Keratinocyte (primary cell): ENCODE measurements at regions not wholly inside any gene's neighbourhood (a gene's known extent, or its start where the extent isn't known, plus 50 kb on each side); places are given as distances from the start of the nearest gene placed in this dataset.

Experiments
- DNase-seq: peaks from one replicate; pipeline ENCODE4 v3.0.0-alpha.2; 2011; ENCODE audit warnings: low read depth, missing footprints, low spot score
- FAIRE-seq: peaks from 2 replicates; lab custom pipeline; 2011; peaks lifted over from hg19 to GRCh38; lab: Jason Lieb, UNC
- H2AFZ ChIP-seq: 2 replicates; pipeline ENCODE4 v1.6.0; 2012; ENCODE audit warnings: low read length, control low read depth, inconsistent platforms; ENCODE audit not compliant: control insufficient read depth
- H3K27ac ChIP-seq: 2 replicates; pipeline ENCODE4 v1.5.1; 2011; ENCODE audit warnings: low read length; ENCODE audit not compliant: control insufficient read depth, insufficient read depth
- H3K27me3 ChIP-seq: 3 replicates; pipeline ENCODE4 v1.6.0; 2011; ENCODE audit warnings: low read length; ENCODE audit not compliant: control insufficient read depth, insufficient read depth; ENCODE audit errors: extremely low read depth
- H3K36me3 ChIP-seq, 2 experiments: 2 replicates in 1 of 2; 3 replicates in 1 of 2; pipeline ENCODE4 v1.5.1; 2011; ENCODE audit warnings: low read length in 2 of 2, mild to moderate bottlenecking in 1 of 2; ENCODE audit not compliant: control insufficient read depth in 2 of 2, insufficient read depth in 2 of 2; ENCODE audit errors: extremely low read depth in 1 of 2
- H3K4me1 ChIP-seq: 3 replicates; pipeline ENCODE4 v1.5.1; 2011; ENCODE audit warnings: low read length; ENCODE audit not compliant: control insufficient read depth, insufficient read depth; ENCODE audit errors: extremely low read depth
- H3K4me2 ChIP-seq: 3 replicates; pipeline ENCODE4 v1.6.0; 2011; ENCODE audit warnings: low read depth, low read length; ENCODE audit not compliant: control insufficient read depth, insufficient read depth; ENCODE audit errors: extremely low read depth
- H3K4me3 ChIP-seq, 3 experiments: fragments of 200-600 bp in 1 of 3; sonication (generic) in 1 of 3; 2 replicates in 2 of 3; 3 replicates in 1 of 3; pipeline ENCODE4 v1.5.1; 2011 to 2016; ENCODE audit warnings: low read length in 3 of 3, mild to moderate bottlenecking in 3 of 3, control low read depth in 2 of 3, inconsistent platforms in 1 of 3, low read depth in 1 of 3, mixed read lengths in 1 of 3, mixed run types in 1 of 3, moderate library complexity in 1 of 3; ENCODE audit not compliant: control insufficient read depth in 2 of 3, insufficient read depth in 2 of 3; ENCODE audit errors: extremely low read depth in 1 of 3
- H3K79me2 ChIP-seq: 2 replicates; pipeline ENCODE4 v1.6.0; 2012; ENCODE audit warnings: low read length; ENCODE audit not compliant: control insufficient read depth, insufficient read depth
- H3K9ac ChIP-seq: 3 replicates; pipeline ENCODE4 v1.6.0; 2011; ENCODE audit warnings: low read length; ENCODE audit not compliant: control insufficient read depth, insufficient read depth; ENCODE audit errors: extremely low read depth
- H3K9me1 ChIP-seq: 3 replicates; pipeline ENCODE4 v1.6.0; 2011; ENCODE audit warnings: low read length; ENCODE audit not compliant: control insufficient read depth, insufficient read depth; ENCODE audit errors: extremely low read depth
- H3K9me3 ChIP-seq: 2 replicates; pipeline ENCODE4 v1.5.1; 2012; ENCODE audit warnings: low read depth, low read length; ENCODE audit not compliant: control insufficient read depth
- H4K20me1 ChIP-seq: 3 replicates; pipeline ENCODE4 v1.6.0; 2011; ENCODE audit warnings: low read length; ENCODE audit not compliant: control insufficient read depth, insufficient read depth; ENCODE audit errors: extremely low read depth
- EZH2 ChIP-seq: IDR thresholded peaks from one replicate; pipeline ENCODE4 v1.6.1; 2012; ENCODE audit warnings: inconsistent platforms, mild to moderate bottlenecking, low read length, moderate library complexity
- dilution Hi-C: fragments of 300-500 bp; cut with MboI; formaldehyde crosslinking; loops from one replicate; pipeline ENCODE4 v1.7.0; 2020; ENCODE audit warnings: low sequenced_read_pairs; ENCODE audit not compliant: extremely low pct_ligation_motif_present
- TF ChIP-seq, protein P1 (sequence below), 3 experiments: IDR thresholded peaks in 1 of 3; conservative IDR thresholded peaks in 1 of 3; optimal IDR thresholded peaks in 1 of 3; 2 replicates in 2 of 3; 3 replicates in 1 of 3; pipeline versions ENCODE3 to v1.5.1; 2011; ENCODE audit warnings: low read length in 3 of 3, mild to moderate bottlenecking in 3 of 3, moderate library complexity in 2 of 3, control low read depth in 1 of 3, inconsistent platforms in 1 of 3; ENCODE audit not compliant: insufficient read depth in 2 of 3; ENCODE audit errors: extremely low read depth in 1 of 3

DNA sequence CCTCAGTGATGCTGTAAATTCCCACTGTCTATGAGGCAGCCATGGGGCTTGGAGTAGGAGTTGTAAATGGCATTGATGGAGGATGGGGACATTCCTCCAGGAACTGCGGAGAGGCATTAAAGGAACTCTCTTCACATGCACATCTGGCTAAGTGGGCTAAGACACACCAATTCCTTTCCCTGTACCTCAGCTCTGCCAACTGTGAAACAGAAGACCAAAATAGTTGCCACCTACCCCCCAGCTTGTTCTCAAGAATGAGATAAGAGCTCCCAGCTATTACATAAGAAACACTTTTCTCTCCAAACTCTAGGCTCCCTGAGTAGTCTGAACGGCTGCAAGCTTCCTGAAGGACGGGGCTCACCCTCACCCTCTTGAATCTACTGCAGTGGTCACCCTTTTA, 144.6 kb upstream of the SLC30A5 start:
- Histone ChIP-seq H3K36me3 (no peaks in the 10 kb centered on the region), H3K9ac (no peak overlapping the region), H3K79me2 (no peaks in the 10 kb centered on the region), H2AFZ (no peak overlapping the region), H3K4me1 (peaks cover 15% of the 10 kb centered on the region), H4K20me1 (no peaks in the 10 kb centered on the region), H3K27ac (no peak overlapping the region), H3K27me3 (peaks cover 2% of the 10 kb centered on the region), H3K9me3 (no peaks in the 10 kb centered on the region), H3K4me2 (no peak overlapping the region), H3K4me3 (no peak overlapping the region), H3K9me1 (no peaks in the 10 kb centered on the region)
- no peak for TF ChIP-seq EZH2
- TF ChIP-seq, protein P1, sequence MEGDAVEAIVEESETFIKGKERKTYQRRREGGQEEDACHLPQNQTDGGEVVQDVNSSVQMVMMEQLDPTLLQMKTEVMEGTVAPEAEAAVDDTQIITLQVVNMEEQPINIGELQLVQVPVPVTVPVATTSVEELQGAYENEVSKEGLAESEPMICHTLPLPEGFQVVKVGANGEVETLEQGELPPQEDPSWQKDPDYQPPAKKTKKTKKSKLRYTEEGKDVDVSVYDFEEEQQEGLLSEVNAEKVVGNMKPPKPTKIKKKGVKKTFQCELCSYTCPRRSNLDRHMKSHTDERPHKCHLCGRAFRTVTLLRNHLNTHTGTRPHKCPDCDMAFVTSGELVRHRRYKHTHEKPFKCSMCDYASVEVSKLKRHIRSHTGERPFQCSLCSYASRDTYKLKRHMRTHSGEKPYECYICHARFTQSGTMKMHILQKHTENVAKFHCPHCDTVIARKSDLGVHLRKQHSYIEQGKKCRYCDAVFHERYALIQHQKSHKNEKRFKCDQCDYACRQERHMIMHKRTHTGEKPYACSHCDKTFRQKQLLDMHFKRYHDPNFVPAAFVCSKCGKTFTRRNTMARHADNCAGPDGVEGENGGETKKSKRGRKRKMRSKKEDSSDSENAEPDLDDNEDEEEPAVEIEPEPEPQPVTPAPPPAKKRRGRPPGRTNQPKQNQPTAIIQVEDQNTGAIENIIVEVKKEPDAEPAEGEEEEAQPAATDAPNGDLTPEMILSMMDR (optimal IDR thresholded peaks at IDR 0.05 in 1 of 3, IDR thresholded peaks at IDR 0.05 in 1 of 3, conservative IDR thresholded peaks at IDR 0.05 in 1 of 3; ENCODE audit: extremely low read depth in 1 of 3, insufficient read depth in 2 of 3, low read length in 3 of 3) = no peak
- FAIRE-seq (no peak), DNase-seq (no peak)
- dilution Hi-C loops = no loop called here

DNA sequence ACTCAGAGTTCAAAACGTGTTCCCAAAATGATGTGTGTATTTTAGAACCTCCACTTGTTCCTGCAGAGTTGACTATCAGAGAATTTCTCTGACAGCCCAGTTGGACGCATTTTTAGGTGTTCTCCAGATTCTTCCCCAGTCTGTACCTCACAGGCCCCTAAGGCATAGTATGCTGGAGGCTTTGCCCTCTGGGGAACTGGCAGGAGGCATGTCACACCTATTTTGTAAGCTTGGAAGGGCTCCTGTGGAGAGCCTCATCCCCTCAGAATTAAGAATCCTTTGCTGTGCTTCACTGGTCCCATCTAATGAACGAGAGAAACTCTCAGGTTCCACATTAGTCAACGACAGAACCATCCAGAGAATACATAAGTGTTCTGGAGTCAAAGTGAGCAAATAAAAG, 144.1 kb upstream of the SLC30A5 start:
- H3K4me3 ChIP-seq = no peak overlapping the region
- H3K4me1 ChIP-seq = peaks cover 15% of the 10 kb centered on the region
- H3K4me2 ChIP-seq = peak overlapping the region; percentile 71
- FAIRE-seq (no peak), DNase-seq (no peak)
- H3K79me2 ChIP-seq = no peaks in the 10 kb centered on the region
- no peaks in the 10 kb centered on the region for H3K9me3 ChIP-seq
- no peak overlapping the region for H3K9ac ChIP-seq
- H3K36me3 ChIP-seq = no peaks in the 10 kb centered on the region
- H3K9me1 ChIP-seq = no peaks in the 10 kb centered on the region
- dilution Hi-C loops = no loop called here
- H3K27ac ChIP-seq = no peak overlapping the region
- no peak overlapping the region for H2AFZ ChIP-seq
- peaks cover 2% of the 10 kb centered on the region for H3K27me3 ChIP-seq
- TF ChIP-seq, protein P1 (optimal IDR thresholded peaks at IDR 0.05 in 1 of 3, IDR thresholded peaks at IDR 0.05 in 1 of 3, conservative IDR thresholded peaks at IDR 0.05 in 1 of 3; ENCODE audit: extremely low read depth in 1 of 3, insufficient read depth in 2 of 3, low read length in 3 of 3) = no peak
- TF ChIP-seq EZH2 = no peak
- H4K20me1 ChIP-seq = no peaks in the 10 kb centered on the region
